ENCODE measurements at regions not wholly inside any gene's neighbourhood (a gene's known extent, or its start where the extent isn't known, plus 50 kb on each side); places are given as distances from the start of the nearest gene placed in this dataset.

DNA sequence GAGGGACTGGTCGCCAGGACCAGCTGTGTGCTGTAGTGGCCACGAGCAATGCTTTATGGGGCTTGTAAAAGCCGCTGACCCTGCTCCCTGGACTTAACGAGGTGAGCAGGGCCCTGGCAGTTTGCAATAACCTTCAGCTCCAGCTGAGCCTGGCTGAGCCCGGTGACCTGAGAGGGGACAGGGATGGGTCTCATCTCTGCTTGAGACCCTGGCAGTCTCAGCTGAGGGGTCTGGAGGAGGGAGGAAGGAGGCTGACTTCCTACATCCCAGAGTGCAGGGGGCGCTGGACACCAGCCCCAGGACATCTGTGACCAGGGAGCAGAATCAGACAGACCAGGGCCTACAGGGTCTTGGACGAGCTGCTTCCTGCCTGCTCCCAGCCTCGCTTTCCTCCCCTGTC, 277.5 kb upstream of the MVB12B start:
- TF ChIP-seq CTCF (conservative IDR thresholded peaks at IDR 0.05; ENCODE audit: low read depth, low read length), result no peak
- no peak for TF ChIP-seq EZH2 (IDR thresholded peaks at IDR 0.05; ENCODE audit: borderline replicate concordance, low read depth, low read length, poor library complexity, severe bottlenecking)

DNA sequence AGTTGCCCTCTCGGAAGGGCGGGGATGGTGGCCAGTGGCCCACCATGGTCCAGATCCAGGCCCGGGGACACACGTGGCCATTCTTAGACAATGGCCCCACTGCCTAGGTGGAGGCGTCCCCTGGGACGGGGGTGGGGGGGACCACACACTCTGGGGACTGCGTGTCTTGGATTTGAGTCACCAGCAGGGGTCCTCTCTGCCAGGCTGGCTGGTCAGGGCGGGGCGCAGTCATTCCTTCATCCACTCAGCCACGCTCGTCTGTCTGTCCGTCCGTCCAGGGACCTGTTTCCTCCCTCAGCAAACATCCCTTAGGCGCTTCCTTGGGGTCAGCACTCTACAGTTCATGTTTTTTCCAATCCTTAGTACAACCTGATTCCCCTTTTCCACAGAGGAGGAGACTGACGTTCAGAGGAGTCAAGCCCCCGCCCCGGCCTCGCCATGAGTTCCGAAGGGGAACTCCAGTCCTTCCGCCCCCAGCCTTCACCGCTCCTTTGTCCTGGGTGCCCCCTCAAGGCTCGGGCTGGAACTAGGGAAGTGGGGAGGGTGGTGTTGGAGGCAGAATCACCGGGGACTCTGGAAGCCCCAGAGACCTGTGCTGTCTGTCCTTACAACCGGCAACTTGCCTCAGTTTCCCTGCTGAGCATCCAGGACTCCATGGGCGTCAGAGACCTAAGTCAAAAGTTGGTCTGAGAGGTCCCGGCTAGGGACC, 276.6 kb upstream of the MVB12B start:
- ChIA-PET CTCF (no interaction called here), POLR2A (ENCODE audit: low non-redundant PET) (no interaction called here)
- no TSS peak for BruUV-seq (replicated peaks)
- Histone ChIP-seq H3K4me1 (ENCODE audit: insufficient read depth, low read length, poor library complexity, severe bottlenecking) (no peaks in the 10 kb centered on the region), H3K9me3 (ENCODE audit: low read depth, low read length, poor library complexity, severe bottlenecking) (no peaks in the 10 kb centered on the region), H3K27ac (ENCODE audit: low read depth, low read length, poor library complexity, severe bottlenecking) (no peak overlapping the region), H3K27me3 (replicated peaks; ENCODE audit: insufficient read depth, low read depth, low read length, poor library complexity) (peaks cover 33% of the 10 kb centered on the region), H3K4me3 (ENCODE audit: low read depth, low read length, poor library complexity, severe bottlenecking) (no peak overlapping the region), H3K36me3 (ENCODE audit: insufficient read depth, low read length, poor library complexity, severe bottlenecking) (no peaks in the 10 kb centered on the region)
- TF ChIP-seq CTCF (conservative IDR thresholded peaks at IDR 0.05; ENCODE audit: low read depth, low read length), result no peak
- TF ChIP-seq EZH2 (IDR thresholded peaks at IDR 0.05; ENCODE audit: borderline replicate concordance, low read depth, low read length, poor library complexity, severe bottlenecking), result no peak
- intact Hi-C loops (cut with micrococcal nuclease; ENCODE audit: unreplicated experiment), result no loop called here
- DNase-seq (ENCODE audit: low spot score), result no peak

More for the DNA sequence above, 277.5 kb upstream of the MVB12B start:
- no TSS peak for BruUV-seq (replicated peaks)
- no peaks in the 10 kb centered on the region for H3K4me1 ChIP-seq (ENCODE audit: insufficient read depth, low read length, poor library complexity, severe bottlenecking)
- H3K27ac ChIP-seq (ENCODE audit: low read depth, low read length, poor library complexity, severe bottlenecking), result no peak overlapping the region
- peaks cover 24% of the 10 kb centered on the region for H3K27me3 ChIP-seq (replicated peaks; ENCODE audit: insufficient read depth, low read depth, low read length, poor library complexity)
- H3K4me3 ChIP-seq (ENCODE audit: low read depth, low read length, poor library complexity, severe bottlenecking), result no peak overlapping the region
- no peaks in the 10 kb centered on the region for H3K9me3 ChIP-seq (ENCODE audit: low read depth, low read length, poor library complexity, severe bottlenecking)
- ChIA-PET CTCF (no interaction called here), POLR2A (ENCODE audit: low non-redundant PET) (no interaction called here)
- H3K36me3 ChIP-seq (ENCODE audit: insufficient read depth, low read length, poor library complexity, severe bottlenecking), result no peaks in the 10 kb centered on the region
- no peak for DNase-seq (ENCODE audit: low spot score)
- intact Hi-C loops (cut with micrococcal nuclease; ENCODE audit: unreplicated experiment), result no loop called here

DNA sequence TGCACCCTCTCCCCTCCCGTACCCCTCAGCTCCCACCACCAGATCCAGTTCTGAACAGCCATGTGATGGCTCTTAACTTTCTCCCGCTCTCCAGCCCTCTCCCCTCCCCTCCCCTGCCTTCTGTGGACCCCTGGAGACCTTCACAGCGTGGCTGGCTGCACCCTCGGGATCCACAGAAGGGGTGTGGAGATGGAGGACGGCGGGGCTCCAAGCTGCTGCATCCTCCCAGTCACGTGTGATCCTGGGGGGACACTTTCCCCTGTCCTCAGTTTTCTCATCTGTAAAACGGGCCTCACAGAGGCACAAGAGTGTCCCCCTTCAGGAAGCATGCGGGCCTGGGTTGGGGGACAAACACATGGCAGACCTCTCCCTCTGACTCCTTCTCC, 276.0 kb upstream of the MVB12B start:
- no peak for TF ChIP-seq CTCF (conservative IDR thresholded peaks at IDR 0.05; ENCODE audit: low read depth, low read length)
- no peak for TF ChIP-seq EZH2 (IDR thresholded peaks at IDR 0.05; ENCODE audit: borderline replicate concordance, low read depth, low read length, poor library complexity, severe bottlenecking)
- no TSS peak for BruUV-seq (replicated peaks)

More for the DNA sequence above, 276.0 kb upstream of the MVB12B start:
- CTCF ChIA-PET, result no interaction called here
- H3K4me1 ChIP-seq (ENCODE audit: insufficient read depth, low read length, poor library complexity, severe bottlenecking), result no peaks in the 10 kb centered on the region
- no peak overlapping the region for H3K27ac ChIP-seq (ENCODE audit: low read depth, low read length, poor library complexity, severe bottlenecking)
- H3K4me3 ChIP-seq (ENCODE audit: low read depth, low read length, poor library complexity, severe bottlenecking), result no peak overlapping the region
- H3K27me3 ChIP-seq (replicated peaks; ENCODE audit: insufficient read depth, low read depth, low read length, poor library complexity), result peaks cover 39% of the 10 kb centered on the region
- POLR2A ChIA-PET (ENCODE audit: low non-redundant PET), result no interaction called here
- intact Hi-C loops (cut with micrococcal nuclease; ENCODE audit: unreplicated experiment), result no loop called here
- no peaks in the 10 kb centered on the region for H3K9me3 ChIP-seq (ENCODE audit: low read depth, low read length, poor library complexity, severe bottlenecking)
- no peak for DNase-seq (ENCODE audit: low spot score)
- no peaks in the 10 kb centered on the region for H3K36me3 ChIP-seq (ENCODE audit: insufficient read depth, low read length, poor library complexity, severe bottlenecking)
